Loucy (cell line): ENCODE measurements at regions not wholly inside any gene's neighbourhood (a gene's known extent, or its start where the extent isn't known, plus 50 kb on each side); places are given as distances from the start of the nearest gene placed in this dataset.

Experiments used
- H2AFZ ChIP-seq: fragments of 200-600 bp; sonication (generic); 2 replicates; pipeline ENCODE4 v1.6.0; 2016; ENCODE audit warnings: antibody characterized with exemption, mild to moderate bottlenecking, low read length, moderate library complexity
- H3F3A ChIP-seq: fragments of 200-600 bp; 2 replicates; pipeline ENCODE4 v1.6.0; 2016; ENCODE audit warnings: antibody characterized with exemption, low read depth, mild to moderate bottlenecking
- H3K27me3 ChIP-seq: fragments of 200-600 bp; sonication (generic); 2 replicates; pipeline ENCODE4 v1.6.1; 2014; ENCODE audit warnings: low read length, mild to moderate bottlenecking; ENCODE audit not compliant: insufficient read depth, poor library complexity, severe bottlenecking
- H3K36me3 ChIP-seq: fragments of 200-600 bp; sonication (generic); 2 replicates; pipeline ENCODE4 v1.6.1; 2016; ENCODE audit warnings: low read length; ENCODE audit not compliant: insufficient read depth
- H3K4me1 ChIP-seq: fragments of 200-600 bp; sonication (generic); 2 replicates; pipeline ENCODE4 v1.5.1; 2014; ENCODE audit warnings: low read length, mild to moderate bottlenecking; ENCODE audit not compliant: insufficient read depth, poor library complexity, severe bottlenecking
- H3K4me2 ChIP-seq: fragments of 200-600 bp; sonication (generic); 2 replicates; pipeline ENCODE4 v1.6.0; 2014; ENCODE audit warnings: antibody characterized with exemption, low read length, low read depth, mild to moderate bottlenecking; ENCODE audit not compliant: poor library complexity, severe bottlenecking
- H3K4me3 ChIP-seq: fragments of 200-600 bp; sonication (generic); 2 replicates; pipeline ENCODE4 v1.5.1; 2014; ENCODE audit warnings: low read length, mild to moderate bottlenecking, mixed read lengths; ENCODE audit not compliant: poor library complexity, severe bottlenecking
- H3K79me2 ChIP-seq: fragments of 200-600 bp; sonication (generic); 2 replicates; pipeline ENCODE4 v1.6.1; 2014; ENCODE audit warnings: low read length; ENCODE audit not compliant: insufficient read depth
- H3K9ac ChIP-seq: fragments of 200-600 bp; sonication (generic); 2 replicates; pipeline ENCODE4 v1.6.0; 2014; ENCODE audit warnings: mild to moderate bottlenecking, low read depth, low read length, moderate library complexity; ENCODE audit not compliant: poor library complexity, severe bottlenecking
- H3K9me2 ChIP-seq: fragments of 200-600 bp; sonication (generic); replicated peaks from 2 replicates; pipeline ENCODE4 v1.6.1; 2016; ENCODE audit warnings: low read depth, low read length, mixed read lengths
- H3K9me3 ChIP-seq: fragments of 200-600 bp; sonication (generic); 2 replicates; pipeline ENCODE4 v1.6.1; 2014; ENCODE audit warnings: mild to moderate bottlenecking, antibody characterized with exemption, low read length, low read depth; ENCODE audit not compliant: insufficient read depth
- H4K20me1 ChIP-seq: fragments of 200-600 bp; sonication (generic); 2 replicates; pipeline ENCODE4 v1.6.0; 2014; ENCODE audit warnings: antibody characterized with exemption, low read length, mild to moderate bottlenecking; ENCODE audit not compliant: insufficient read depth, poor library complexity, severe bottlenecking
- CTCF ChIP-seq: fragments of 200-600 bp; sonication (generic); conservative IDR thresholded peaks from 2 replicates; pipeline ENCODE4 v1.5.1; 2014; ENCODE audit warnings: mild to moderate bottlenecking, antibody characterized with exemption, low read length
- EZH2phosphoT487 ChIP-seq: fragments of 200-600 bp; IDR thresholded peaks from 2 replicates; pipeline ENCODE4 v1.6.1; 2018; ENCODE audit warnings: antibody characterized with exemption, mild to moderate bottlenecking, moderate library complexity, borderline replicate concordance

- no peaks in the 10 kb centered on the region for H3F3A ChIP-seq
- H3K27me3 ChIP-seq, result no peaks in the 10 kb centered on the region
- no peak overlapping the region for H3K9ac ChIP-seq
- no peak overlapping the region for H3K4me2 ChIP-seq
- no peaks in the 10 kb centered on the region for H3K79me2 ChIP-seq
- no peaks in the 10 kb centered on the region for H3K36me3 ChIP-seq
- H3K9me2 ChIP-seq, result no peaks in the 10 kb centered on the region
- H3K9me3 ChIP-seq, result no peaks in the 10 kb centered on the region
- no peaks in the 10 kb centered on the region for H3K4me1 ChIP-seq
- no peak overlapping the region for H2AFZ ChIP-seq
- TF ChIP-seq EZH2phosphoT487 (no peak), CTCF (no peak)
- H4K20me1 ChIP-seq, result no peaks in the 10 kb centered on the region
- H3K4me3 ChIP-seq, result no peak overlapping the region
Observed at GRCh38 chr12:89072294-89073026, 279.8 kb downstream of the DUSP6 start.

DNA sequence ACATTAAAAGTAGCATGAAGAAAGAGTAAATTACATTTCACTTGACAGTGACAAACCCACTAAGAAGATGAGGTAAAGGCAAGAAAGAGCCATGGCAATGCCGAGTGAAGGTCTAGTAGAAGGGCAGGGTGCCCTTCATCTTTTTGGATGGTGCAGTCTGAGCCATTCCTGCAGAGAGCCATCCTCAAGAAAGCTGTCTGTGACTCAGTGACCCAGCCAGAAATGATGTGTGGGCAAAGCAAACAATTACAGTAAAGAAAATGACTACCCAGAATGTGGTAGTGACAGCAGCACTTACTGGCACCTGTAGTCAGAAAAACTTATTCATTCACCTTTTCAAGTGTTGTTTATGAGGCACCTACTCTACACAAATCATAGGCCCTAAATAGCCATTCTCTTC lies 281.7 kb downstream of the DUSP6 start:
- no peaks in the 10 kb centered on the region for H4K20me1 ChIP-seq
- TF ChIP-seq CTCF (no peak), EZH2phosphoT487 (no peak)
- no peaks in the 10 kb centered on the region for H3K79me2 ChIP-seq
- no peaks in the 10 kb centered on the region for H3K36me3 ChIP-seq
- H2AFZ ChIP-seq, result no peak overlapping the region
- H3K9me2 ChIP-seq, result no peaks in the 10 kb centered on the region
- H3K4me3 ChIP-seq, result no peak overlapping the region
- H3K4me2 ChIP-seq, result no peak overlapping the region
- no peak overlapping the region for H3K9ac ChIP-seq
- no peaks in the 10 kb centered on the region for H3K27me3 ChIP-seq
- H3K4me1 ChIP-seq, result no peaks in the 10 kb centered on the region
- no peaks in the 10 kb centered on the region for H3F3A ChIP-seq
- H3K9me3 ChIP-seq, result no peaks in the 10 kb centered on the region

DNA sequence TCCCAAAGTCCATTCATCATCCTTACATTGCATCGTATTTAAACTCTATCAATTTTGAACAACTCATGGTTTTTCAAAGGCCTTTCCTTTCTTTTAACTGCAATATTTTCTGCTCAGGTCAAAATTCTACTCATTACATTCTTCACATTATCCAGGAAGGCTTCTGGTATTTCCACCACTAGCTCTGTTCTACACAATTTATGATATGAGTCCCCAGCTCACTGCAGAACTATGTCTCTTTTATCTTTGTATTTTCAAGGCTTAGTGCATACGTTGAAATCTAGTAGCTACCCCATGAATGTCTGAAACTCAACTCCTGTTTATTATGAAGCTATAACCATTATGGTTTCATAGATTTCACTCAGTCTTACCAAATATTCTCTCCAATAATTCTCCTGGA lies 282.9 kb downstream of the DUSP6 start:
- Histone ChIP-seq H3K4me2 (no peak overlapping the region), H3K9me2 (no peaks in the 10 kb centered on the region), H3F3A (no peaks in the 10 kb centered on the region), H3K36me3 (no peaks in the 10 kb centered on the region), H3K4me3 (no peak overlapping the region), H3K9ac (no peak overlapping the region), H3K9me3 (no peaks in the 10 kb centered on the region), H3K27me3 (no peaks in the 10 kb centered on the region), H2AFZ (no peak overlapping the region), H3K4me1 (no peaks in the 10 kb centered on the region), H4K20me1 (no peaks in the 10 kb centered on the region), H3K79me2 (no peaks in the 10 kb centered on the region)
- TF ChIP-seq CTCF (no peak), EZH2phosphoT487 (no peak)
